ENCODE measurements at regions not wholly inside any gene's neighbourhood (a gene's known extent, or its start where the extent isn't known, plus 50 kb on each side); places are given as distances from the start of the nearest gene placed in this dataset.
"Not testable (repeated sequence)": the region's sequence is repeated elsewhere in the genome, so short reads cannot be mapped to it uniquely, and the experiment has no call there.

- Mint-ChIP-seq H3K36me3 (ENCODE audit: insufficient read depth, unreplicated experiment) (no peaks in the 10 kb centered on the region), H3K4me1 (ENCODE audit: low read depth, unreplicated experiment) (no peaks in the 10 kb centered on the region)
- no TSS peak for BruUV-seq (replicated peaks)
Measured at GRCh38 chr5:98186128-98186527, 587.3 kb upstream of the RGMB start.

GRCh38 chr5:98187945-98188344, 585.5 kb upstream of the RGMB start:
- Mint-ChIP-seq H3K9me3 (ENCODE audit: unreplicated experiment) (peaks cover 9% of the 10 kb centered on the region), H3K27me3 (ENCODE audit: insufficient read depth, unreplicated experiment) (peaks cover 2% of the 10 kb centered on the region), H3K4me3 (ENCODE audit: unreplicated experiment) (no peak overlapping the region), H3K4me1 (ENCODE audit: low read depth, unreplicated experiment) (no peaks in the 10 kb centered on the region), H3K36me3 (ENCODE audit: insufficient read depth, unreplicated experiment) (no peaks in the 10 kb centered on the region), H3K27ac (ENCODE audit: unreplicated experiment) (no peak overlapping the region)
- no peak for DNase-seq
- Histone ChIP-seq H3K36me3 (ENCODE audit: control insufficient read depth, insufficient read depth, low read length) (no peaks in the 10 kb centered on the region), H3K9me3 (no peaks in the 10 kb centered on the region), H3K27me3 (replicated peaks; ENCODE audit: control insufficient read depth, insufficient read depth, low read length) (no peaks in the 10 kb centered on the region), H3K4me1 (no peaks in the 10 kb centered on the region), H3K4me3 (ENCODE audit: low read depth, low read length) (no peak overlapping the region)
- intact Hi-C loops (cut with micrococcal nuclease; ENCODE audit: unreplicated experiment), result no loop called here
- BruUV-seq (replicated peaks), result no TSS peak
- CTCF ChIA-PET, result no interaction called here
- TF ChIP-seq CTCF (IDR thresholded peaks at IDR 0.05; ENCODE audit: insufficient read depth in 1 of 2, low read depth in 1 of 2, low read length in 1 of 2, severe bottlenecking in 1 of 2, unreplicated experiment in 1 of 2), result no peak
- POLR2A ChIA-PET, result no interaction called here

More at GRCh38 chr5:98186128-98186527, 587.3 kb upstream of the RGMB start:
- H3K27me3 ChIP-seq (replicated peaks; ENCODE audit: control insufficient read depth, insufficient read depth, low read length), result no peaks in the 10 kb centered on the region
- H3K4me3 ChIP-seq (ENCODE audit: low read depth, low read length), result no peak overlapping the region
- intact Hi-C loops (cut with micrococcal nuclease; ENCODE audit: unreplicated experiment), result no loop called here
- no peak for DNase-seq
- ChIA-PET POLR2A (no interaction called here), CTCF (no interaction called here)
- no peak for TF ChIP-seq CTCF (IDR thresholded peaks at IDR 0.05; ENCODE audit: insufficient read depth in 1 of 2, low read depth in 1 of 2, low read length in 1 of 2, severe bottlenecking in 1 of 2, unreplicated experiment in 1 of 2)
- no peaks in the 10 kb centered on the region for H3K9me3 ChIP-seq
- peaks cover 2% of the 10 kb centered on the region for H3K27me3 Mint-ChIP-seq (ENCODE audit: insufficient read depth, unreplicated experiment)
- H3K4me3 Mint-ChIP-seq (ENCODE audit: unreplicated experiment), result no peak overlapping the region
- H3K27ac Mint-ChIP-seq (ENCODE audit: unreplicated experiment), result no peak overlapping the region
- H3K4me1 ChIP-seq, result no peaks in the 10 kb centered on the region
- H3K9me3 Mint-ChIP-seq (ENCODE audit: unreplicated experiment), result peaks cover 12% of the 10 kb centered on the region
- H3K36me3 ChIP-seq (ENCODE audit: control insufficient read depth, insufficient read depth, low read length), result no peaks in the 10 kb centered on the region

GRCh38 chr5:98190344-98190743, 583.1 kb upstream of the RGMB start:
- H3K9me3 ChIP-seq; H3K9me3 Mint-ChIP-seq (ENCODE audit: unreplicated experiment); CTCF ChIA-PET; H3K27me3 Mint-ChIP-seq (ENCODE audit: insufficient read depth, unreplicated experiment); H3K36me3 ChIP-seq (ENCODE audit: control insufficient read depth, insufficient read depth, low read length); intact Hi-C loops (cut with micrococcal nuclease; ENCODE audit: unreplicated experiment); H3K4me3 Mint-ChIP-seq (ENCODE audit: unreplicated experiment); H3K4me1 ChIP-seq; H3K4me1 Mint-ChIP-seq (ENCODE audit: low read depth, unreplicated experiment); BruUV-seq (replicated peaks); H3K27me3 ChIP-seq (replicated peaks; ENCODE audit: control insufficient read depth, insufficient read depth, low read length); H3K36me3 Mint-ChIP-seq (ENCODE audit: insufficient read depth, unreplicated experiment); POLR2A ChIA-PET; DNase-seq; H3K27ac Mint-ChIP-seq (ENCODE audit: unreplicated experiment); H3K4me3 ChIP-seq (ENCODE audit: low read depth, low read length): not testable (repeated sequence)
